GM19025 (cell line): ENCODE measurements at regions not wholly inside any gene's neighbourhood (a gene's known extent, or its start where the extent isn't known, plus 50 kb on each side); places are given as distances from the start of the nearest gene placed in this dataset.

Experiments
- ATAC-seq: cut with Tn5 transposase; IDR thresholded peaks from one replicate; pipeline ENCODE4 v1.9.1; 2021; ENCODE audit warnings: mild to moderate bottlenecking, low read depth, moderate library complexity; ENCODE audit not compliant: unreplicated experiment

GRCh38 chr7:118072893-118073674 lies 110.9 kb upstream of the LSM8 start:
- ATAC-seq: no peak

- no peak for ATAC-seq
Measured at GRCh38 chr7:118075936-118076335, 108.0 kb upstream of the LSM8 start.

- no peak for ATAC-seq
Measured at GRCh38 chr7:118076564-118076963, 107.4 kb upstream of the LSM8 start.

- no peak for ATAC-seq
Measured at GRCh38 chr7:118078015-118078414, 105.9 kb upstream of the LSM8 start.

- ATAC-seq: no peak
Measured at GRCh38 chr7:118079369-118079768, 104.6 kb upstream of the LSM8 start.

GRCh38 chr7:118080947-118081346 lies 103.0 kb upstream of the LSM8 start:
- ATAC-seq: peak; percentile 97

- no peak for ATAC-seq
Measured at GRCh38 chr7:118082506-118082905, 101.5 kb upstream of the LSM8 start.

GRCh38 chr7:118085000-118085399 lies 99.0 kb upstream of the LSM8 start:
- ATAC-seq: no peak

- no peak for ATAC-seq
Measured at GRCh38 chr7:118087126-118087525, 96.8 kb upstream of the LSM8 start.

- no peak for ATAC-seq
Measured at GRCh38 chr7:118094044-118094443, 89.9 kb upstream of the LSM8 start.

GRCh38 chr7:118104812-118105441 lies 79.0 kb upstream of the LSM8 start:
- ATAC-seq: peak; percentile 46

GRCh38 chr7:118109607-118110006 lies 74.4 kb upstream of the LSM8 start:
- no peak for ATAC-seq

GRCh38 chr7:118110178-118110925 lies 73.6 kb upstream of the LSM8 start:
- ATAC-seq: no peak

- ATAC-seq: no peak
Measured at GRCh38 chr7:118111347-118111746, 72.6 kb upstream of the LSM8 start.

GRCh38 chr7:118114175-118114574 lies 69.8 kb upstream of the LSM8 start:
- ATAC-seq: no peak

GRCh38 chr7:118129041-118129795 lies 54.7 kb upstream of the LSM8 start:
- no peak for ATAC-seq

GRCh38 chr7:118132764-118133163 lies 51.2 kb upstream of the LSM8 start:
- no peak for ATAC-seq
